HCT116 (cell line): ENCODE measurements at regions not wholly inside any gene's neighbourhood (a gene's known extent, or its start where the extent isn't known, plus 50 kb on each side); places are given as distances from the start of the nearest gene placed in this dataset.

Experiments used
- ATAC-seq: fragments of 200-7000 bp; cut with Tn5 transposase; 2 replicates; pipeline ENCODE4 v1.9.1; 2020; ENCODE audit warnings: mild to moderate bottlenecking, moderate library complexity
- BruUV-seq: library from RNA; stranded (reverse); fragments of 400-500 nt; replicated peaks from 2 replicates; lab custom pipeline; 2021; lab: Mats Ljungman, UMichigan
- CTCF ChIA-PET: fragments of 300-600 bp; sonication (Branson Sonifier 250); formaldehyde crosslinking; loops from one replicate; lab custom pipeline; 2021; ENCODE audit warnings: antibody characterized with exemption; lab: Charles Lee
- POLR2A ChIA-PET: fragments of 300-600, 350-600 bp; sonication (Branson Sonifier 250); formaldehyde crosslinking; loops from one replicate; lab custom pipeline; 2021; ENCODE audit warnings: antibody characterized with exemption; lab: Charles Lee
- RAD21 ChIA-PET, 2 experiments: fragments of 300-600 bp; sonication (Branson Sonifier 250); formaldehyde crosslinking; loops; one replicate each; lab custom pipeline; 2023; ENCODE audit warnings: low total read pairs in 2 of 2; ENCODE audit not compliant: uncharacterized antibody in 2 of 2, unreplicated experiment in 2 of 2, low non-redundant PET in 1 of 2; lab: Charles Lee
- DNase-seq: peaks from one replicate; pipeline ENCODE4 v3.0.0-alpha.2; 2010; ENCODE audit warnings: low read depth, low spot score
- H2AFZ ChIP-seq: fragments of 200-600 bp; shearing (Covaris generic), sonication (generic); 2 replicates; pipeline ENCODE4 v1.6.1; 2017; ENCODE audit warnings: low read depth, mixed run types, mixed read lengths, antibody characterized with exemption, low read length; ENCODE audit not compliant: poor library complexity, severe bottlenecking
- H3K27ac ChIP-seq: 2 replicates; pipeline ENCODE4 v1.5.1; 2012; ENCODE audit warnings: low read depth, low read length
- H3K27me3 ChIP-seq: fragments of 200-600 bp; sonication (generic); 2 replicates; pipeline ENCODE4 v1.6.1; 2016; ENCODE audit warnings: mixed run types, low read length, mixed read lengths; ENCODE audit not compliant: insufficient read depth
- H3K36me3 ChIP-seq, 2 experiments: fragments of 200-500 bp in 1 of 2; fragments of 200-600 bp in 1 of 2; sonication (Bioruptor generic) in 1 of 2; sonication (generic) in 1 of 2; 2 replicates each; pipeline versions ENCODE4 v1.5.1 to v1.6.1; 2014 to 2016; ENCODE audit warnings: low read length in 2 of 2, inconsistent platforms in 1 of 2, mixed read lengths in 1 of 2, mixed run types in 1 of 2; ENCODE audit not compliant: insufficient read depth in 2 of 2, control insufficient read depth in 1 of 2
- H3K4me1 ChIP-seq, 2 experiments: fragments of 200-600 bp in 1 of 2; sonication (generic) in 1 of 2; 2 replicates each; pipeline versions ENCODE4 v1.5.1 to v1.6.1; 2012 to 2017; ENCODE audit warnings: low read length in 2 of 2, inconsistent platforms in 1 of 2, mild to moderate bottlenecking in 1 of 2, mixed read lengths in 1 of 2, mixed run types in 1 of 2, moderate library complexity in 1 of 2; ENCODE audit not compliant: insufficient read depth in 2 of 2, control insufficient read depth in 1 of 2
- H3K4me2 ChIP-seq: fragments of 200-600 bp; sonication (generic); 2 replicates; pipeline ENCODE4 v1.6.1; 2017; ENCODE audit warnings: mixed run types, low read length, mixed read lengths
- H3K4me3 ChIP-seq, 2 experiments: fragments of 200-600 bp in 1 of 2; sonication (generic) in 1 of 2; replicated peaks in 1 of 2; 2 replicates each; pipeline ENCODE4 v1.5.1; 2011 to 2016; ENCODE audit warnings: low read length in 2 of 2, control low read depth in 1 of 2, low read depth in 1 of 2, mild to moderate bottlenecking in 1 of 2, mixed read lengths in 1 of 2, mixed run types in 1 of 2
- H3K79me2 ChIP-seq: fragments of 200-600 bp; sonication (generic); 2 replicates; pipeline ENCODE4 v1.6.1; 2017; ENCODE audit warnings: mild to moderate bottlenecking, mixed run types, low read length, moderate library complexity, mixed read lengths; ENCODE audit not compliant: insufficient read depth
- H3K9ac ChIP-seq: fragments of 200-600 bp; sonication (generic); 2 replicates; pipeline ENCODE4 v1.6.1; 2016; ENCODE audit warnings: low read length, mixed read lengths
- H3K9me2 ChIP-seq: fragments of 200-600 bp; sonication (generic), shearing (Covaris generic); 2 replicates; pipeline ENCODE4 v1.6.1; 2017; ENCODE audit warnings: mixed run types, mild to moderate bottlenecking, moderate library complexity; ENCODE audit not compliant: insufficient read depth
- H3K9me3 ChIP-seq, 2 experiments: fragments of 200-500 bp in 1 of 2; fragments of 200-600 bp in 1 of 2; sonication (Bioruptor generic) in 1 of 2; sonication (generic) in 1 of 2; 2 replicates each; pipeline ENCODE4 v1.6.1; 2014 to 2017; ENCODE audit warnings: low read length in 2 of 2, mixed read lengths in 2 of 2, inconsistent platforms in 1 of 2, low read depth in 1 of 2, mild to moderate bottlenecking in 1 of 2, mixed run types in 1 of 2, moderate library complexity in 1 of 2; ENCODE audit not compliant: control insufficient read depth in 1 of 2, insufficient read depth in 1 of 2
- H4K20me1 ChIP-seq: fragments of 200-600 bp; sonication (generic), shearing (Covaris generic); 2 replicates; pipeline ENCODE4 v1.6.1; 2017; ENCODE audit warnings: mixed run types, mild to moderate bottlenecking, moderate library complexity; ENCODE audit not compliant: insufficient read depth
- ATF3 ChIP-seq: IDR thresholded peaks from 2 replicates; pipeline ENCODE4 v1.6.1; 2012
- CBX3 ChIP-seq: IDR thresholded peaks from 2 replicates; pipeline ENCODE4 v1.6.1; 2012; ENCODE audit warnings: low read depth
- CEBPB ChIP-seq: IDR thresholded peaks from 2 replicates; pipeline ENCODE4 v1.6.1; 2012; ENCODE audit warnings: low read depth
- CTCF ChIP-seq, 3 experiments: fragments of 200-600 bp in 1 of 3; sonication (generic) in 1 of 3; IDR thresholded peaks in 2 of 3; conservative IDR thresholded peaks in 1 of 3; 2 replicates each; pipeline ENCODE4 v1.5.1; 2012 to 2017; ENCODE audit warnings: low read depth in 2 of 3, low read length in 2 of 3, antibody characterized with exemption in 1 of 3, borderline replicate concordance in 1 of 3, control low read depth in 1 of 3, mild to moderate bottlenecking in 1 of 3, mixed read lengths in 1 of 3, mixed run types in 1 of 3, moderate library complexity in 1 of 3; ENCODE audit not compliant: insufficient read depth in 1 of 3
- EGR1 ChIP-seq: IDR thresholded peaks from 2 replicates; pipeline ENCODE4 v1.6.1; 2012; ENCODE audit warnings: low read depth
- ELF1 ChIP-seq: IDR thresholded peaks from 2 replicates; pipeline ENCODE4 v1.6.1; 2012; ENCODE audit warnings: low read depth, borderline replicate concordance
- EZH2 ChIP-seq: fragments of 200-600 bp; sonication (generic); IDR thresholded peaks from 2 replicates; pipeline ENCODE4 v1.6.1; 2017; ENCODE audit warnings: antibody characterized with exemption, mixed run types
- EZH2phosphoT487 ChIP-seq: fragments of 200-600 bp; IDR thresholded peaks from 2 replicates; pipeline ENCODE4 v1.6.1; 2018; ENCODE audit warnings: antibody characterized with exemption, borderline replicate concordance
- FOSL1 ChIP-seq: IDR thresholded peaks from 2 replicates; pipeline ENCODE4 v1.6.1; 2012; ENCODE audit warnings: low read depth
- POLR2AphosphoS5 ChIP-seq: IDR thresholded peaks from 2 replicates; pipeline ENCODE4 v1.6.1; 2011; ENCODE audit warnings: mild to moderate bottlenecking, low read depth, low read length, moderate library complexity
- RAD21 ChIP-seq: IDR thresholded peaks from 2 replicates; pipeline ENCODE4 v1.6.1; 2012; ENCODE audit warnings: low read depth, mild to moderate bottlenecking
- REST ChIP-seq: IDR thresholded peaks from 2 replicates; pipeline ENCODE4 v1.6.1; 2012; ENCODE audit warnings: low read depth
- TCF7L2 ChIP-seq: IDR thresholded peaks from 2 replicates; pipeline ENCODE4 v1.7.0; 2011; ENCODE audit warnings: borderline replicate concordance, inconsistent platforms; ENCODE audit not compliant: insufficient read depth, insufficient read length; ENCODE audit errors: extremely low read depth
- ZBTB33 ChIP-seq: IDR thresholded peaks from 2 replicates; pipeline ENCODE4 v1.6.1; 2011; ENCODE audit warnings: mild to moderate bottlenecking, low read length, moderate library complexity; ENCODE audit not compliant: insufficient replicate concordance; ENCODE audit errors: extremely low read depth
- ZFX ChIP-seq: fragments of 450-650 bp; IDR thresholded peaks from 2 replicates; pipeline ENCODE4 v1.6.1; 2017
- intact Hi-C: fragments of 100-400 bp; cut with micrococcal nuclease; formaldehyde crosslinking; loops from 2 replicates; pipeline ENCODE4 v1.10.0; 2022
- TF ChIP-seq, protein P1 (sequence below): IDR thresholded peaks from 2 replicates; pipeline ENCODE4 v1.6.1; 2012

- ChIA-PET CTCF (no interaction called here), RAD21 (no interaction called here)
- Histone ChIP-seq H3K27me3 (no peaks in the 10 kb centered on the region; the same call in 1 of the 2 replicates), H3K27ac (no peak overlapping the region), H3K79me2 (no peaks in the 10 kb centered on the region), H3K9ac (no peak overlapping the region), H3K9me3 (no peaks in the 10 kb centered on the region), H3K4me1 (no peaks in the 10 kb centered on the region), H3K4me2 (no peak overlapping the region), H3K36me3 (no peaks in the 10 kb centered on the region)
- intact Hi-C loops = no loop called here
- ATAC-seq = no peak
- no peak for TF ChIP-seq ZFX
- TF ChIP-seq, protein P1, sequence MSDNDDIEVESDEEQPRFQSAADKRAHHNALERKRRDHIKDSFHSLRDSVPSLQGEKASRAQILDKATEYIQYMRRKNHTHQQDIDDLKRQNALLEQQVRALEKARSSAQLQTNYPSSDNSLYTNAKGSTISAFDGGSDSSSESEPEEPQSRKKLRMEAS = no peak
- TF ChIP-seq CTCF (IDR thresholded peaks at IDR 0.05 in 2 of 3, conservative IDR thresholded peaks at IDR 0.05 in 1 of 3; ENCODE audit: borderline replicate concordance in 1 of 3, insufficient read depth in 1 of 3, low read depth in 2 of 3, low read length in 2 of 3) = no peak
- TF ChIP-seq EGR1 = no peak
- TF ChIP-seq REST = no peak
- no peak for TF ChIP-seq RAD21
- TF ChIP-seq POLR2AphosphoS5 = no peak
- TF ChIP-seq ELF1 = no peak
- TF ChIP-seq CBX3 = no peak
- no peak for TF ChIP-seq FOSL1
- TF ChIP-seq EZH2 = no peak
- no peak for TF ChIP-seq ZBTB33
- TF ChIP-seq TCF7L2 = no peak
- no peak for TF ChIP-seq ATF3
- no peak for TF ChIP-seq EZH2phosphoT487
- TF ChIP-seq CEBPB = no peak
- TF ChIP-seq, all 23 proteins: peak for 0
- Histone ChIP-seq H3K9me2 (no peaks in the 10 kb centered on the region), H3K4me3 (no peak overlapping the region), H4K20me1 (no peaks in the 10 kb centered on the region), H2AFZ (no peak overlapping the region)
- POLR2A ChIA-PET = no interaction called here
- no peak for DNase-seq
- BruUV-seq = no TSS peak
These were observed 694.1 kb downstream of the PLCL1 start for GRCh38 chr2:198498516-198498915.
